K562 (cell line): ENCODE measurements at regions not wholly inside any gene's neighbourhood (a gene's known extent, or its start where the extent isn't known, plus 50 kb on each side); places are given as distances from the start of the nearest gene placed in this dataset.

Experiments used
- ATAC-seq: fragments of 200-7000 bp; cut with Tn5 transposase; 3 replicates; pipeline ENCODE4 v1.9.1; 2020; ENCODE audit warnings: moderate library complexity
- BruUV-seq: library from RNA; stranded (reverse); fragments of 400-500 nt; replicated peaks from 2 replicates; lab custom pipeline; 2021; lab: Mats Ljungman, UMichigan
- CTCF ChIA-PET: fragments of 300-600 bp; formaldehyde crosslinking; extraction: SDS; loops from one replicate; lab custom pipeline; 2021; ENCODE audit warnings: low intra/inter-chr PET ratio; lab: Yijun Ruan, JAX
- POLR2A ChIA-PET: fragments of 300-600, 350-650 bp; sonication (Branson Sonifier 250); formaldehyde crosslinking; extraction: SDS; loops from one replicate; lab custom pipeline; 2021; ENCODE audit warnings: antibody characterized with exemption, inconsistent platforms; lab: Yijun Ruan, JAX
- DNase-seq, 4 experiments: peaks; one replicate each; pipeline versions ENCODE4 v3.0.0 to v3.0.0-alpha.2; 2011 to 2018; ENCODE audit warnings: low spot score in 3 of 4, mixed read lengths in 3 of 4; ENCODE audit errors: extremely low read depth in 1 of 4
- FAIRE-seq: peaks from 2 replicates; lab custom pipeline; 2011; peaks lifted over from hg19 to GRCh38; lab: Jason Lieb, UNC
- H2AFZ ChIP-seq: 2 replicates; pipeline ENCODE4 v1.6.0; 2011; ENCODE audit warnings: low read depth, low read length, control low read depth, inconsistent platforms
- H3K27ac ChIP-seq: fragments of 200-600 bp; 3 replicates; pipeline ENCODE4 v1.8.0; 2011; ENCODE audit warnings: low read depth, mild to moderate bottlenecking, control low read depth, inconsistent platforms, low read length, moderate library complexity, mixed read lengths; ENCODE audit errors: extremely low read depth
- H3K27me3 ChIP-seq, 2 experiments: fragments of 300-600 bp in 1 of 2; 2 replicates in 1 of 2; 3 replicates in 1 of 2; pipeline versions ENCODE4 v1.6.0 to v1.8.0; 2011; ENCODE audit warnings: inconsistent platforms in 2 of 2, low read length in 2 of 2, mild to moderate bottlenecking in 1 of 2, mixed read lengths in 1 of 2, moderate library complexity in 1 of 2; ENCODE audit not compliant: control insufficient read depth in 2 of 2, insufficient read depth in 2 of 2
- H3K36me3 ChIP-seq: fragments of 300-600 bp; 3 replicates; pipeline ENCODE4 v1.8.0; 2011; ENCODE audit warnings: mild to moderate bottlenecking, low read length, inconsistent platforms; ENCODE audit not compliant: control insufficient read depth, insufficient read depth
- H3K4me1 ChIP-seq, 2 experiments: fragments of 200-600 bp in 1 of 2; replicated peaks in 1 of 2; 2 replicates in 1 of 2; 3 replicates in 1 of 2; pipeline versions ENCODE4 v1.5.1 to v1.8.0; 2011; ENCODE audit warnings: inconsistent platforms in 2 of 2, low read length in 2 of 2, mild to moderate bottlenecking in 1 of 2, mixed read lengths in 1 of 2, moderate library complexity in 1 of 2; ENCODE audit not compliant: control insufficient read depth in 2 of 2, insufficient read depth in 2 of 2
- H3K4me2 ChIP-seq: 2 replicates; pipeline ENCODE4 v1.6.1; 2011; ENCODE audit warnings: low read length, control low read depth, inconsistent platforms, mixed read lengths; ENCODE audit not compliant: insufficient read depth
- H3K4me3 ChIP-seq: fragments of 200-600 bp; sonication (generic), shearing (Covaris generic); 2 replicates; pipeline ENCODE4 v1.5.1; 2016; ENCODE audit warnings: control low read depth, inconsistent platforms
- H3K79me2 ChIP-seq: fragments of 200-600 bp; 3 replicates; pipeline ENCODE4 v1.8.0; 2011; ENCODE audit warnings: low read length, inconsistent platforms; ENCODE audit not compliant: control insufficient read depth, insufficient read depth
- H3K9ac ChIP-seq, 2 experiments: 2 replicates each; pipeline versions ENCODE4 v1.6.0 to v1.6.1; 2011; ENCODE audit warnings: low read depth in 2 of 2, low read length in 2 of 2, control low read depth in 1 of 2, inconsistent platforms in 1 of 2, mild to moderate bottlenecking in 1 of 2, mixed read lengths in 1 of 2; ENCODE audit not compliant: insufficient read depth in 1 of 2
- H3K9me1 ChIP-seq: one replicate; pipeline ENCODE4 v1.6.0; 2011; ENCODE audit warnings: inconsistent platforms, mild to moderate bottlenecking, low read length, moderate library complexity; ENCODE audit not compliant: control insufficient read depth, insufficient read depth
- H3K9me3 ChIP-seq: replicated peaks from 2 replicates; pipeline ENCODE4 v1.5.1; 2011; ENCODE audit warnings: low read depth, low read length, inconsistent platforms; ENCODE audit not compliant: control insufficient read depth, insufficient read depth
- H4K20me1 ChIP-seq: replicated peaks from 2 replicates; pipeline ENCODE4 v1.6.1; 2011; ENCODE audit warnings: low read length, inconsistent platforms, mixed read lengths; ENCODE audit not compliant: control insufficient read depth, insufficient read depth
- BRCA1 ChIP-seq, 2 experiments: fragments of 450-650 bp in 1 of 2; sonication (generic) in 1 of 2; formaldehyde crosslinking in 1 of 2; IDR thresholded peaks; 2 replicates each; pipeline versions ENCODE4 v1.5.0 to v1.6.1; 2017 to 2020; ENCODE audit warnings: mild to moderate bottlenecking in 1 of 2, missing genetic modification reagents in 1 of 2
- NONO ChIP-seq, 2 experiments: fragments of 200-400 bp in 1 of 2; fragments of 450-650 bp in 1 of 2; formaldehyde crosslinking in 1 of 2; IDR thresholded peaks; 2 replicates each; pipeline ENCODE4 v1.6.1; 2017; ENCODE audit warnings: low read depth in 2 of 2, mild to moderate bottlenecking in 2 of 2, moderate library complexity in 2 of 2, low read length in 1 of 2
- NR4A1 ChIP-seq, 2 experiments: fragments of 250-450 bp in 1 of 2; fragments of 450-650 bp in 1 of 2; sonication (Bioruptor Pico) in 1 of 2; IDR thresholded peaks; 2 replicates each; pipeline versions ENCODE4 v1.4.0 to v1.6.1; 2016 to 2020; ENCODE audit warnings: mild to moderate bottlenecking in 2 of 2, missing compliant biosample characterization in 1 of 2, missing genetic modification characterization in 1 of 2, moderate library complexity in 1 of 2
- SMAD1 ChIP-seq: fragments of 150-350 bp; IDR thresholded peaks from 2 replicates; pipeline ENCODE4 v1.6.1; 2014; ENCODE audit warnings: low read length, low read depth; ENCODE audit not compliant: partially characterized antibody
- TOE1 ChIP-seq, 2 experiments: fragments of 450-650 bp in 1 of 2; sonication (generic) in 1 of 2; formaldehyde crosslinking in 1 of 2; IDR thresholded peaks; 2 replicates each; pipeline versions ENCODE4 v1.7.1 to v1.8.0; 2016 to 2022; ENCODE audit warnings: borderline replicate concordance in 2 of 2, mild to moderate bottlenecking in 2 of 2, antibody characterized with exemption in 1 of 2, inconsistent platforms in 1 of 2, low read depth in 1 of 2, missing genetic modification reagents in 1 of 2, moderate library complexity in 1 of 2
- ZZZ3 ChIP-seq: fragments of 450-650 bp; IDR thresholded peaks from 2 replicates; pipeline ENCODE4 v1.6.1; 2016; ENCODE audit warnings: antibody characterized with exemption, mild to moderate bottlenecking, moderate library complexity
- WGBS: fragments of 100-300 bp; shearing (Covaris generic); methylation state at CpG from one replicate; pipeline ENCODE4 v1.1.6; 2016; ENCODE audit warnings: low coverage, mixed read lengths; ENCODE audit not compliant: insufficient coverage; ENCODE audit errors: missing lambda C conversion rate; 5-methylcytosine and 5-hydroxymethylcytosine counted together
- in situ Hi-C: fragments of 300-500 bp; cut with MboI; formaldehyde crosslinking; loops from 4 replicates; pipeline ENCODE4 v1.15.0; 2018; ENCODE audit warnings: inconsistent platforms, mixed read lengths
- intact Hi-C: fragments of 100-400 bp; cut with micrococcal nuclease; formaldehyde crosslinking; loops from 2 replicates; pipeline ENCODE4 v1.14.2; 2022
- TF ChIP-seq, protein P1 (sequence below), 2 experiments: fragments of 450-650 bp in 1 of 2; sonication (generic) in 1 of 2; formaldehyde crosslinking; conservative IDR thresholded peaks; 2 replicates each; pipeline versions ENCODE4 v1.4.0 to v1.8.1; 2020 to 2022; ENCODE audit warnings: mild to moderate bottlenecking in 1 of 2, missing genetic modification reagents in 1 of 2
- TF ChIP-seq, protein P2 (sequence below): fragments of 450-650 bp; conservative IDR thresholded peaks from 2 replicates; pipeline ENCODE4 v1.6.1; 2016; ENCODE audit warnings: missing genetic modification characterization, low read depth, mild to moderate bottlenecking, control low read depth, missing compliant biosample characterization
- TF ChIP-seq, protein P3 (sequence below): IDR thresholded peaks from 2 replicates; pipeline ENCODE4 v1.6.1; 2011; ENCODE audit not compliant: insufficient read length; ENCODE audit errors: extremely low read depth

- H3K27me3 ChIP-seq = no peaks in the 10 kb centered on the region
- intact Hi-C loops (no loop called here), in situ Hi-C loops (no loop called here)
- no peak overlapping the region for H3K27ac ChIP-seq
- no TSS peak for BruUV-seq
- H3K4me3 ChIP-seq = no peak overlapping the region
- POLR2A ChIA-PET = interaction anchor here (1.9 kb wide), 1 partner anchor 10 kb away, joined by 4 read pairs; no protein-coding TSS in a partner anchor
- FAIRE-seq = no peak
- TF ChIP-seq NR4A1 (CRISPR knock-in tag; IDR thresholded peaks at IDR 0.05) (no peak), NR4A1 (tag; IDR thresholded peaks at IDR 0.05) (no peak)
- no peaks in the 10 kb centered on the region for H3K9me3 ChIP-seq
- H3K4me2 ChIP-seq = no peak overlapping the region
- no peak for DNase-seq
- no peaks in the 10 kb centered on the region for H3K4me1 ChIP-seq
- no peaks in the 10 kb centered on the region for H4K20me1 ChIP-seq
- H3K79me2 ChIP-seq = no peaks in the 10 kb centered on the region
- WGBS = 4% methylated on average over 1 of the region's 1 CpG
- H3K9ac ChIP-seq = no peak overlapping the region
- H2AFZ ChIP-seq = no peak overlapping the region
- no peaks in the 10 kb centered on the region for H3K9me1 ChIP-seq
- no peaks in the 10 kb centered on the region for H3K36me3 ChIP-seq
- ATAC-seq = no peak
- CTCF ChIA-PET = no interaction called here
These were observed 175.8 kb upstream of the ATP2B1 start for GRCh38 chr12:89884416-89884898.

DNA sequence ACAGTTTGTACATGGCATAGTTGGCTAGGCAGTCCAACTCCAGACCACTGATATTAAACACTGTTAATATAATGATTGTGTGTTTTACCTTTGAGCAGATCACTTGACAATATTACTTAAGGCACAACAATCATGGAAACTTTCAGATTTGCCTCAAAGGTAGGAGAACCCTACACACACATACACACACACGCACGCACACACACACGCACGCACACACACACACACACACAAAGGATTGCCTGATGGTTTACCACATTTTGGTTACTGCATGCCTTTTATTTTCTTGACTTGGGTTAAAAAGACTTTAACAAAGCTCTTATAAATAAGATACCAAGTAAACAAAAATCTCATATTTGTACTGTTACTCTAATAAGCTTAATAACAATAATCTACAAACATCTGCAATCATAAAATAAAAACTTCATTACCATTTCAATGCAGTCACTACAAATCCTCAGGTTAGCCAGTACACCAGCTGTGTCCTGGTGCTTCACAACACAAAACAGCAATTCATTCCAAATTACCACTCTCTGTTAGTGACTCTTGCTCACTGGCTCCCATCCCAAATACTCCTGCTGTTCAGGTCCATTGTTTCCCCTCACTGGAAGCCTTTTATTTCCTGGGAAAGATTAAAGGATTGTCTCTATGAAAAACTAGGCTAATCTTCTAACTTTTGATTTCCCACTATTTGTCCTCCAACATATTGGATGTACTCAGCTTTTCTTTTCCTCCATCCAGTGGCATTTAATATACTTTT, 175.2 kb upstream of the ATP2B1 start:
- CTCF ChIA-PET = no interaction called here
- no peak overlapping the region for H3K9ac ChIP-seq
- TF ChIP-seq, protein P1, sequence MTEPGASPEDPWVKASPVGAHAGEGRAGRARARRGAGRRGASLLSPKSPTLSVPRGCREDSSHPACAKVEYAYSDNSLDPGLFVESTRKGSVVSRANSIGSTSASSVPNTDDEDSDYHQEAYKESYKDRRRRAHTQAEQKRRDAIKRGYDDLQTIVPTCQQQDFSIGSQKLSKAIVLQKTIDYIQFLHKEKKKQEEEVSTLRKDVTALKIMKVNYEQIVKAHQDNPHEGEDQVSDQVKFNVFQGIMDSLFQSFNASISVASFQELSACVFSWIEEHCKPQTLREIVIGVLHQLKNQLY (CRISPR knock-in tag; conservative IDR thresholded peaks at IDR 0.05) = no peak
- TF ChIP-seq, protein P2, sequence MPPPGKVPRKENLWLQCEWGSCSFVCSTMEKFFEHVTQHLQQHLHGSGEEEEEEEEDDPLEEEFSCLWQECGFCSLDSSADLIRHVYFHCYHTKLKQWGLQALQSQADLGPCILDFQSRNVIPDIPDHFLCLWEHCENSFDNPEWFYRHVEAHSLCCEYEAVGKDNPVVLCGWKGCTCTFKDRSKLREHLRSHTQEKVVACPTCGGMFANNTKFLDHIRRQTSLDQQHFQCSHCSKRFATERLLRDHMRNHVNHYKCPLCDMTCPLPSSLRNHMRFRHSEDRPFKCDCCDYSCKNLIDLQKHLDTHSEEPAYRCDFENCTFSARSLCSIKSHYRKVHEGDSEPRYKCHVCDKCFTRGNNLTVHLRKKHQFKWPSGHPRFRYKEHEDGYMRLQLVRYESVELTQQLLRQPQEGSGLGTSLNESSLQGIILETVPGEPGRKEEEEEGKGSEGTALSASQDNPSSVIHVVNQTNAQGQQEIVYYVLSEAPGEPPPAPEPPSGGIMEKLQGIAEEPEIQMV (tag) = no peak
- TF ChIP-seq NONO (IDR thresholded peaks at IDR 0.05; ENCODE audit: low read depth in 2 of 2, low read length in 1 of 2) (no peak), ZZZ3 (no peak), SMAD1 (no peak), BRCA1 (IDR thresholded peaks at IDR 0.05) (no peak), BRCA1 (CRISPR knock-in tag; IDR thresholded peaks at IDR 0.05) (no peak), TOE1 (IDR thresholded peaks at IDR 0.05; ENCODE audit: borderline replicate concordance) (no peak), TOE1 (CRISPR knock-in tag; IDR thresholded peaks at IDR 0.05; ENCODE audit: borderline replicate concordance, low read depth) (no peak)
- TF ChIP-seq, protein P3, sequence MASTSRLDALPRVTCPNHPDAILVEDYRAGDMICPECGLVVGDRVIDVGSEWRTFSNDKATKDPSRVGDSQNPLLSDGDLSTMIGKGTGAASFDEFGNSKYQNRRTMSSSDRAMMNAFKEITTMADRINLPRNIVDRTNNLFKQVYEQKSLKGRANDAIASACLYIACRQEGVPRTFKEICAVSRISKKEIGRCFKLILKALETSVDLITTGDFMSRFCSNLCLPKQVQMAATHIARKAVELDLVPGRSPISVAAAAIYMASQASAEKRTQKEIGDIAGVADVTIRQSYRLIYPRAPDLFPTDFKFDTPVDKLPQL = no peak

More for the DNA sequence above, 175.2 kb upstream of the ATP2B1 start:
- Histone ChIP-seq H3K9me1 (no peaks in the 10 kb centered on the region), H3K4me1 (no peaks in the 10 kb centered on the region), H3K9me3 (no peaks in the 10 kb centered on the region), H2AFZ (no peak overlapping the region), H3K79me2 (no peaks in the 10 kb centered on the region), H4K20me1 (no peaks in the 10 kb centered on the region), H3K4me3 (no peak overlapping the region), H3K4me2 (no peak overlapping the region), H3K27me3 (no peaks in the 10 kb centered on the region), H3K36me3 (no peaks in the 10 kb centered on the region), H3K27ac (no peak overlapping the region)
- in situ Hi-C loops = no loop called here
- WGBS = 2% methylated on average over 4 of the region's 4 CpGs
- no peak for DNase-seq
- no peak for FAIRE-seq
- no peak for ATAC-seq
- POLR2A ChIA-PET = interaction anchor here (1.9 kb wide), 1 partner anchor 11 kb away, joined by 4 read pairs; no protein-coding TSS in a partner anchor
- intact Hi-C loops = no loop called here
- no TSS peak for BruUV-seq
